HG03342 (cell line): ENCODE measurements at regions not wholly inside any gene's neighbourhood (a gene's known extent, or its start where the extent isn't known, plus 50 kb on each side); places are given as distances from the start of the nearest gene placed in this dataset.

Source experiments
- ATAC-seq: cut with Tn5 transposase; IDR thresholded peaks from one replicate; pipeline ENCODE4 v1.9.1; 2021; ENCODE audit warnings: mild to moderate bottlenecking, moderate library complexity; ENCODE audit not compliant: unreplicated experiment

DNA sequence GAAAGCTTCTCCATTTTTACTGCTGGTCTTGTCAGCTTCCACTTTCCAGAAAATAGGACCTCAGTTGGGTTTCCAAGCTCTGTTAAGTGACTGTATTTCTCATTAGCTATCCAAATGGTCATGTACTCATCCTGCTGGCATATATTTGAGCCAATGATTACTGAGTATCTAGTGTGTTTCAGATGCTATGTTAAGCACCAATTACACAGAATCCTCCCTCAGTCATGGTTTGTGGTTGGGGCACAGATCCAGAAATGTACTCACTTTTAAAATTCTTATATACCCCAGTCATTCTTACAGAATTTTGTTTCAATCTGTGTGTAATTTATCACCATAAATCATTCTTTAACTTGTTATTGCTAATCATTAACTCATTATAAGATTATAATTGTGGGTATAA lies 362.3 kb upstream of the MTPN start:
- ATAC-seq: no peak

DNA sequence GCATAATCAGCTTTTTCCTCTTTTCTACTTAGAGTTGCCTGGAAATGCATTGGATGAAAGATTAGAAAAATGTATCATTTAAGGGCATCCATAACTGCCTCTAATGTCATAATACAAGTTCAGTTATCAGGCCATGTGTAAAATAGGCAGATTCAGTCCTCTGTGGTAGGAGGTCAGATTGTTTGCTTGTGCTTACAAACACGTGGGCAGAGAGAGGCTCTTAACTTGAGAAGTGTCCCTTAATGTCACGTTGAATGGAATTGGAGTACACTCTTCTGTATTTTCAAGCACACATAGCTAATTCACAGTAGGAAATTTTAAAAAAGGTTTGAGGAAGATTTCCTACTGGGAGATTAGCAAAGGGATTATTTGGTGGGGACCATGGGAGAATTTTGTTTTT lies 359.8 kb upstream of the MTPN start:
- ATAC-seq: no peak

DNA sequence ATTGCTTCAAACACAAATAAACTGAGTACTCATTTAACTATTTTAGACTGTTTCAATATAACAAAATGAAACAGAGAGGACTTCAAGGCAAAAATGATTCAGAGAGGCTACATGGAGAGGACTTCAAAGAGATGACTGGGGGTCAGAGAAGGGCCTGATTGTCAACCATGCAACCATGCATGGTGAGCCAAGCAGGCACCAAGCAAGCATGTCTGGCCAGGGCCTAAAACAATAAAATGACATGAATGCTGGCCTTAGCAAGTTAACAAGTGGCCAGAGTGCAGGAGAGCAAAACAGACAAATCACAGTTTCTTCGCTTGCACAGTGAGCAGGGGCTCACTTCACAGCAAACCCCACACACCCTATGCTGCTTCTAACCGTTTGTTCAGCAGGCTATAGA lies 356.5 kb upstream of the MTPN start:
- no peak for ATAC-seq

DNA sequence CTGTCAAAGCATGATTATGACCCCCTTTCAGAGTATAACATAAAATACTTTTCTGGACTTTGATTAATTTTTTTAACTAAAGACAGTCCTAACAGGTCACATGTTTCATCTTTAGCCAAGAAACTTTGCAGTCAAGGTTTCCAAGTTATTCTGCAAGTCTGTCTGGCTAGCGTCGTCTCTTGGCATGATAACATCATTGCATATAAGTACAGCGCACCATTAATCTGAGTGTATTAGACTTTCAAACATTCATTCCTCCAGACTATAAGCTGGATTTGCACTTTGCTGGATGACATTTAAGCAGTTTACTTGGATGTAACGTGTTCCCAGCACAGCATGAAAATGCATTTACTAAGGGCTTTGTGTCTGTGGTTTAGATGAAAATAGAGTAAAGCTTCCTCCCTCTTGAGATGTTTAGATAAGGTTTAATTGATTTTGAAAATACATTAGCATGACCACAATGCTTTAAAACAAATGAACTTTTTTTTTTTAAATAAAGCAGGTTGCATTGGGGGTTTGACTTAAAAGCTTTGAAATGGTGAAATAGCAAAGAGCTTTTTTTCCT lies 349.0 kb upstream of the MTPN start:
- no peak for ATAC-seq

DNA sequence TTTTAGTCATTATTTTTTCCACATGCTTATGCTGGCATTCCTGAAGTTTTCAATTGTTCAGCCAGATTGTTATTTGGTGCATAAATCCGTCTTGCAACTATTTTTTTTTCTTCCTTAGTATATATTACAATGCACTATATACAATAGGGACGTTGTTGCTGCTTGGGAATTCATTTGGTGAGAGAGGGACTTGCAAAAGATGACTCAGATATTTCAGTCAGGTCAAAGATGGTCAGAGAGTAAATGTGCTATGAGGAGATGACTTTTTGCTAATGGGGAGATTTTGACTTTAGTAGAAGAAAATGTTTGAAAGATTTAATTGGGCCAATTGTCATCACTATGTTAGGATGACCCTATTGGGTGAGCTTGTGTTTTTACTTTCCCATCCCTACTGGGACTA lies 348.4 kb upstream of the MTPN start:
- ATAC-seq: no peak

DNA sequence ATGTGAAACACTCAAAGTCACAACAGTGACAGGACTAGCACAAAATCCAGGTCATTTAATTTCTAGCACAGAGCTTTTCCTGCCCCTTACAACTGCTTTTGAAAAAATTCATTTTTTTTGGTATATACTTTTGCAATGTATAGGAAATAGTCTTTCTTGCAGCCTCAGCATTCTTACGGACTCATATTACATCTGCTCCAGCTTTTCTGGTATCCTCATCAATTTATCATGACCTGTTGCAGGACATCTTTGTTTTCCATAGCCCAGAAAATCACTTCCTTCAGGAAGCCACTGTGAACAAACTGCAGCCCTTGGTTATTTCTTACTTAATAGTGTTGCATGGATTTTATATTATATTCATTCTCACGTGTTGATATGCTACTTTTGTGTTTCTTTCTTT lies 347.9 kb upstream of the MTPN start:
- no peak for ATAC-seq

DNA sequence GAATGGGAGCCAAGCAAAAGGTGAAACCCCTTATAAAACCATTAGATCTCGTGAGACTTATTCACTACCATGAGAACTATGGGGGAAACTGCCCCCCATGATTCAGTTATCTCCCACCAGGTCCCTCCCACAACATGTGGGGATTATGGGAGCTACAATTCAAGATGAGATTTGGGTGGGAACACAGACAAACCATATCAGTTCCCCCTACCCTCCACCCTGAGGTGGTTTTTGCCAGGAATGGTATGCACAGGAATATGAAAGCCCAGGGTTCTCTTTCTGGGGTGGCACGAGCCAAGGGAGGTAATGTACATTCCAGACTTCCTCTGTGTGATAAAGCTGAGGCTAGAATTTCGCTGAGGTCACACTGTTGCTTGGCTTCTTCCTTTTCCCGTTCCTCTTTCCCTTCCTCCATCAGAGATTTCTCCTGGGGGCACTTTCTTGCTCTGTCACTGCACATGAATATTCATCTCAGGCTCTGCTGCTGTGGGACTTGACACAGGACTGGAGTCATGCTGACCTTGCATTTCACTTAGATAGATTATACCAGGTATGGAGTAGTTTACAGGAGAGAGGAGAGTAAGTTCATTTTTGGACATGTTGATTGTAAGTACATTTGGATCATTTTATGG lies 347.0 kb upstream of the MTPN start:
- ATAC-seq: no peak

DNA sequence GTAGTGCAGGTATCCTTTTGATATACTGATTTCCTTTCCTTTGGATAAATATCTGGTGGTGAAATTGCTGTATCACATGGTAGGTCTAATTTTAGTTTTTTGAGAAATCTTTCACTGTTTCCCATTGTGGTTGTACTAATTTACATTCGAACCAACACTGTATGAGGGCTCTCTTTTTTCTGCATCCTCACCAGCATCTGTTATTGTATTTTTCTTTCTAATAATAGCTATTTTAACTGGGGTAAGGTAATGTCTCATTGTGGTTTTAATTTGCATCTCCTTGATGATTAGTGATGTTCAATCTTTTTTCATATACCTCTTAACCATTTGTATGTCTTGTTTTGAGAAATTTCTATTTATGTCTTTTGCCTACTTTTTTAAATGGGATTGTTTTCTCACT lies 335.4 kb upstream of the MTPN start:
- ATAC-seq: peak; percentile 82

DNA sequence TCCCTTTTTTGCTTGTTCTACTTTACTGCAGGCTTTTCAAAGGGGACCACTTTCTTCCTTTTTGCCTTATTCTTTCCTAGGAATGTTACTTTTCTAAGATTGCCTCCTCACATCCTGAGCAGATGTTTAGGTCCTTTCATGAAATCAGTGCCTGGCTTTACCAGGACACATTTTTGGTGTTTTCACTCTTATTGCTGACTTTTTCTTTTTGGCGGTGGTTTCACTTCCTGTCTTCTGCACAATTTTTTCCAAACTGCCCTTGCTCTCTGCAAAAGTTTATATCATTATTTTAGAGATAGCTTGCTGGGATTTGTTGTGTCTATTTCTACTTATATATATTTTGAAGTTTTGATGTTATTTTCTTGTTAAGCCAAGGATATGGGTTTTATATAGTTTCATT lies 332.2 kb upstream of the MTPN start:
- ATAC-seq: no peak

DNA sequence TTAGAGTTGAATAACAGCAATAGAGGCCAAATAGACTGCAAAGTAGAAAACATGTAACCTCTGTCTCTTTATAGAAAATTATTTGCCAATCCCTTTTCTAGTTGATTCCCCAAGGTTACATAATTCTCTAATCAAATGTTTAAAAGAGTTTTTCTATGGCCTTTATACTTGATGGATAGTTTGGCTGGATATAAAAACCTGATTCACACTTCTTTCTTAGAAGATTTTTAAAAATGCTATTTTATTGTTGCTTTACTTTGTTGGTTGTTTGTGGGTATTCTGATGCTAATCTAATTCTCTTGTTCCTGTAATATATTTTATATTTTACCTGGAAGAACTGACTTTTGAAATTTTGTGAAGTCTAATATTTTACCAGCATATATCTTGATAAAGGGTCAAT lies 331.1 kb upstream of the MTPN start:
- ATAC-seq: no peak

DNA sequence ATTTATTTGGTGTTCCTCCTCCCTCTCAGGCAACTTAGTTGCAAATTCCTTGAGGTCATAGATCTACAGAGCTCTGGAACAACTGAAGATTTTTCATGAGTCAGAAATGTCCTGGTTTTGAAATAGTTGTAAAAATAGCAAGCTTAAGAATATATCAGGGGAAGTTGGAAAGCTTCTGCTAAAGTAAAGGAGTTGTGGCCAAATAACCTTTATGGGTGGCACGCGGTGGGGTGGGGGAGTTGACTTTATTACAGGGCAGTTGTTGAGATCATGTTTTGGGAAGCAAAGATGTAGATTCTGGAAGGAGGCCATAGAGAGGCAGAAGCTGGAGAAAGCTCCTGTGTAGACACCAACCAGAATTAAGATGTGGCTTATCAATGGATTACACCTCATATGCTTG lies 326.0 kb upstream of the MTPN start:
- no peak for ATAC-seq

DNA sequence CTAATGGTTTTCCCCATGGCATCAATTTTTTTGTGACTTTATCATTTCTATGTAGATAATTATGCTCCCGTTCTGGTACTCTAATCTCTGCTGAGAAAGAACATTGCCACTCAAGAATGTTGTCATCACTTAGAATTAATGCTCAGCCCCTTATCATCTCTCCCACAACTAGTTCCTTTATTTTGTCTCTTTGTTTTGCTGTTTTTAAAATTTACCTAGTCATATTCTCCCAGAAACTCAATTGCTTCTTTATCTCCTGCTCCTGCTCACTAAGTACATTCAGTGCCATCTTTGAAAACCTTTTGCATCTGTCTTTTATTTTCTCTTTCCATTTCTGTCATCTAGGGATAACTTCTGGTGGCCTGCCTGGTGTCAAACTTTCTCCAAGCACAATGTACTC lies 324.9 kb upstream of the MTPN start:
- ATAC-seq: no peak

DNA sequence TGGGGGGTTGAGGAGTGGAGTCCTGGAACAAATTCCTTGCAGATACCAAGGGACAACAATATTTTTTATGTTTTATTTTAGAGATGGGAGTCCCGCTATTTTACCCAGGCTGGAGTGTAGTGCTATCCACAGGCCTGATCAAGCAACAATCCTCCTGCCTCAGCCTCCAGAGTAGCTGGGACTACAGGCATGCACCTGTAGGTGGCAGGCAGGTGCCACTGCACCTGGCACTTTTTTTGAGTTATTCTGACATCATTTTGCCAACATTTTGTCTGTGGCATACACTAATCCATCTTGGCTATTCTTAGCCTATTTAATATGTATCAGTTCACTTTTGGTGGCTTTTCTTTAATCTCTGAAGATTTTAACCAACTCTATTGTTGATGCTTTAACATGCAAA lies 317.8 kb upstream of the MTPN start:
- no peak for ATAC-seq

DNA sequence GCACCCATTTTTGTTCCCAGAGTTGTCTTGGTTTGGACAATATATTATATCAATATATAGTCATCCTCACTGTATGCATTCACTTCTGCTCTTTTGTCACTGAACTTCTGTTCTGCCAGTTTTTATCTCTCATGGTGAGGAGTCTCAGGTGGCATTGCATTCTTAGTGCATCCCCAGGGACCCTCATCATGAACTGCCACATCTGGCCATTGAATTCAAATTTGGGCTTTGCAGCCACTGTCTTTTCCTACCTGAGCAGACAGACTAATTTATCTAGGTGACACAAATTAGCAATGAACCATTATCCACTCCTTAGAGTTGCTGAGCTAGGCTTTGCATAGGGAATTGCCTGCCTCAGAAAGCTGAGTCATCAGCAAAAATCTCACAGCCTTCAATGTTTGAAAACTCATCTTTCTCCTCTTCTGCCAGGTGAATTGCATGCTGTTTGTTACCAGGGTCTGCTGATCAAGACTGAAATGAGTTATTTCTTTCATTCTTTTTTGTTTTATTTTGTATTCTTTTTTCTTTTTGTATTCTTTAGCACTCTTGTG lies 316.8 kb upstream of the MTPN start:
- ATAC-seq: no peak

DNA sequence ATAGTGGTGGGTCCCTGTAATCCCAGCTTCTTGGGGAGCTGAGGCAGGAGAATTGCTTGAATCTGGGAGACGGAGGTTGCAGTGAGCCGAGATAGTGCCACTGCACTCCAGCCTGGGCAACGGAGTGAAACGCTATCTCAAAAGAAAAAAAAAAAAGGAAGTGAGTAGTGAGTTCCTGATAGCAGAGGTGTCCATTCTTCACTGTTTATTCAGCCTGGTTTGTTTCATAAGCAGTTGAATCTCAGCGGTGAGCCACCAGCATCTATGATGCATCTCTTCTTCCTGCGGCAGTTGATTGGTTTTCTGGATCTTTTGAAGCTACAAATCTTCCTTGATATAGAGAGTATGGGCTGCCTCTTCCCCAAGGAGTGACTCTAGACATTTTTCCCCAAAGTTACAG lies 316.1 kb upstream of the MTPN start:
- ATAC-seq: peak; percentile 95

DNA sequence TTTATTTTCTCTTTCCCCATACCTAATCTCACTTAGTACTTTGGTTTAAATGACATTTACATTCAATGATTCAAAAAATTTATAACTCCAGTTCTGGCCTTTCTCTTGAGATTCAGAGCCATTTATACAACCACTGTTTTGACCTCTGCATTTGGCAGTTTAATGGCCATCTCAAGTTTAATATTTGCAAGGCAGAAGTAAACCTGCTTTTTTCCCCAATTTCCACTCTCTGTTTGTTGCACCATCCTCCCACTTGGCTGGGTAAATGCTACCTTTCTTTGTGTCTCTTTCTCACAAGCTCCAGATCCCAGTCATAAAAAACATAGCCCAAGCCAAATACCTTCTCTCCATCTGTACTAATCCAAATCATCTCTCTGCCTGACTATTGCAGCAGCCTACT lies 315.2 kb upstream of the MTPN start:
- ATAC-seq: no peak

DNA sequence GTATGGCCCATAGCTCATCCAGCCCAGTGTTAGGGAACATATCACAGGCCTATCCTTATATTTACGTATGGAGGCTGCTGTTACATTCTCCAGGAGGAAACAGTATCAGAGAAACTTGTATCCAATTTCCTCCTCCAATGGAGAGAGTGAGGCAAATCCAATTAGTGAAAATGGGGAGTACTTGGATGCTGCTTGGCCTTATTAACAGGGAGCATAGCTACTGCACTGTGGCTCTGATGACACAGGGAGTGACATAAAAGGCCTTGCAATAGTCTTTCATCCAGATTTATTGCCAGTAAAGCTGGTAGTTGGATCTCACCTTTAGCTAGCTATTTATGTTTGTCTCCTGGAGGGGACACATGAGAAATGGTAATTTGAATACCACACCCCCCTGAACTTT lies 313.2 kb upstream of the MTPN start:
- no peak for ATAC-seq

DNA sequence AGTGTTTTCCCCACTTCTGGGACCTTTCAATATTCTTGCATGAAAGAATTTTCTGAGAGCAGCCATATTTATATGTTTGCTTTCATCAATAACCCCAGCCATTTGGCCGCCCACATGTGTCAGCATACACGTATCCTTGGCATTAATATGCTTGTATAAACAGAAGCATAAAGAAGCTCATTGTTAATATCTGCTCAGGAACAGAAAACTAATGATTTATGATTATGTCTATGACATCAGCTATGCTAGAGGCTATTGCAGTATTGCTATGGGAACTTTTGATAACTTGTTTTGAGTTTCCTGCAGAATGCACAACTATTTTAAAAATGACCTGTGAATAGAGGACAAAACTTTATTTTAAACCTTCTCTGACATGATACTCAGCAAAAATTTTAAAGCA lies 300.9 kb upstream of the MTPN start:
- no peak for ATAC-seq

DNA sequence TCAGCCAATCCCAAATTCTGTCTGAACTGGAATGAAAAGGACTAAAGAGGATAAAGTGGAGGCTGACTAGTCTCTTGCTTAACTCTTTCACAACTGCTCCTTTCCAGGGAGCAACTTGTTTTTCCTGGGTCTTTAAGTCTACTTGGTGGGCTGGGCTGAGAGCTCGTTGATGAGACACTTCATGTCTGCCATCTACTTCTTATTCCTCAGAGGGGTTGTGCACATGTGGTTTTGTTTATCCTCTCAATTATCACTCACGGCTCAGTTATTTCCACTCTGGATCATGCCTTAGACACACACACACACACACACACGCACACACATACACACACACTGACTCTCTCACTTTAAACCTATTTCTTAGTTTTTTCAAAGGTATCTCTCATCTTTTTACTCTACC lies 298.6 kb upstream of the MTPN start:
- ATAC-seq: no peak

DNA sequence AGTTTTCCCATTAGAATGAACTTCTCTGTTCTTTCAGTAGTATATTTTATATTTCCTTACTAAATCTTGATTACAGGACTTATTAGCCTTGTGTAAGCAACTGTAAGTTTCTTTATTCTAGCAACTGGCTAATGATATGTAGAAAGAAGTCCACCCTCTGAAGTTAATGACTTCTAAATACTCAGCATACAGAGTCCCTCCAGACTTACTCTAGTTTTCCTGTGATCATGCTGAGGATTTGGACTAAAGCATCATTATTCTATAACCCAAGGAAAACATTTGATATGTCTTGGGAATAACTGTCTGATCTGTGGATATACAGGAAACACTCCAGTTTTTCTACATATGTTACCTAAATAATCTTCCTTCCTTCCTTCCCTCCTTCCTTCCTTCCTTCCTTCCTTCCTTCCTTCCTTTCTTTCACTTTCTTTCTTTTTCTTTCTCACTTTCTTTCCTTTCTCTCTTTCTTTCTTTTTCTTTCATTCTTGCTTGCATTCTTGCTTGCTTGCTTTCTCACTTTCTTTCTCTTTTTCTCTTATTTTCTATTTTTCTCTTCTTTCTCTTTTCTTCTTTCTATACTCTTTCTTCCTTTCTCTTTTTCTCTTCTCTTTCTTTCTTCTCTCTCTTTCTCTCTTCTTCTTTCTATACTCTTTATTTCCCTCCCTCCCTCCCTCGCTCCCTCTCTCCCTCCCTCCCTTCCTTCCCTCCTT lies 297.6 kb upstream of the MTPN start:
- no peak for ATAC-seq

DNA sequence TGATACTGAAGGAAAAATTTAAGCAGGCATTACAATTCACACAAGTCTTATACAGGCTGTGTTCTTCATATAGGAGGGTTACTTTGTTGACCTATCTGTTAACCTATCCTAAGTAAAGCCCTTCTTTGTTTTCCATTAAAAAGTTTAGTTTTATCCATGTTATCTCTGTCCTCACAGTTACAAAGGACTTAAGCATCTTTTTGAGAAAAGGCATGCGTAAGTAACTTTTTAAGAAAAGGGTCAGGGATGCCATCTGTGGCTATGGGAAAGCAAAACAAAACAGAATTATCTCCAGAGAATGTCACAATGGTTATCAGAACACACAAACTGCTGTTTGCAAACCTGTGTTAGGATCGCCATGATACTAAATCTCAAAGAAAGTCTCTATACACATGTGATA lies 295.8 kb upstream of the MTPN start:
- no peak for ATAC-seq

DNA sequence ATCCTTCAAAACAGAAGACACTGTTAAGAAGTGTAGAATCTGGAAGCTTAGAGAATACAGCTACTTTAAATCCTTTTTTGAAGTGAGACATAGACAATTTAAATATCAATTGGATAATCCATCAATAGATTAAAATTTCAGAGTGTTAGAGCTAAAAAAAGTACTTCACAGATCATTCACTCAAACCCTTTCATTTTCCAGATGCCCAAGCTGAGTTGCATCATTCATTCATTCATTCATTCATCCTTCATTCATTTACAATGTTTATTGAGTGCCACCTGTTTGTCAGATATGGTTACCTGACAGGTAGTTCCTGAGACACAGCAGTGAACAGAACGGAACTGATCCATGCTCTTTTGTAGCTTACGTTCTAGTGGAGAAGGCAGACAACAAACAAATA lies 290.7 kb upstream of the MTPN start:
- no peak for ATAC-seq
